DOHH2 (cell line): ENCODE measurements at regions not wholly inside any gene's neighbourhood (a gene's known extent, or its start where the extent isn't known, plus 50 kb on each side); places are given as distances from the start of the nearest gene placed in this dataset.

Experiments used
- EZH2phosphoT487 ChIP-seq: fragments of 200-600 bp; sonication (generic); IDR thresholded peaks from 2 replicates; pipeline ENCODE4 v1.6.1; 2017; ENCODE audit warnings: borderline replicate concordance, mild to moderate bottlenecking, antibody characterized with exemption, low read length, moderate library complexity, mixed read lengths
- TF ChIP-seq, protein P1 (sequence below): fragments of 200-600 bp; sonication (generic); IDR thresholded peaks from one replicate; pipeline ENCODE4 v1.5.1; 2014; ENCODE audit warnings: antibody characterized with exemption, mild to moderate bottlenecking, low read depth, low read length; ENCODE audit not compliant: poor library complexity, severe bottlenecking

DNA sequence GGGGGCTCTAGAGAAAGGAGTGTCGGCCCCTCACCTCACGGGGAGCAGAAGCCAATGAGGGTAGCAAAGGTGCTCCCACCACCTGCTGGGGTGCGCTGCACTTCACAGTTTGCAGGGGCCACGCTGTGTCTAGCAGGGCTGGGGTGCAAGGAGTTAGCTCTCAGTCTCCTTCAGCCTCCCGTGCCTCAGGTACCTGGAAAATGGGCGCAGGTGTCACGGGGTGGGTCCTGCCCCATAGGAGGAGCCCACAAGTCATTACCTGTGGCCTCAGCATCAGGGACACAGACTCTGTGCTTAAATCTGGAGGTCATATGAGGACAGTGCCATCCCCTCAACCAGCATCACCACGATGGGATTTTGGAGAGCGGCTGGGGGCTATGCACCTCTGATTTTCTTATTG is 326.7 kb downstream of the ADGRD1 start:
- TF ChIP-seq, protein P1, sequence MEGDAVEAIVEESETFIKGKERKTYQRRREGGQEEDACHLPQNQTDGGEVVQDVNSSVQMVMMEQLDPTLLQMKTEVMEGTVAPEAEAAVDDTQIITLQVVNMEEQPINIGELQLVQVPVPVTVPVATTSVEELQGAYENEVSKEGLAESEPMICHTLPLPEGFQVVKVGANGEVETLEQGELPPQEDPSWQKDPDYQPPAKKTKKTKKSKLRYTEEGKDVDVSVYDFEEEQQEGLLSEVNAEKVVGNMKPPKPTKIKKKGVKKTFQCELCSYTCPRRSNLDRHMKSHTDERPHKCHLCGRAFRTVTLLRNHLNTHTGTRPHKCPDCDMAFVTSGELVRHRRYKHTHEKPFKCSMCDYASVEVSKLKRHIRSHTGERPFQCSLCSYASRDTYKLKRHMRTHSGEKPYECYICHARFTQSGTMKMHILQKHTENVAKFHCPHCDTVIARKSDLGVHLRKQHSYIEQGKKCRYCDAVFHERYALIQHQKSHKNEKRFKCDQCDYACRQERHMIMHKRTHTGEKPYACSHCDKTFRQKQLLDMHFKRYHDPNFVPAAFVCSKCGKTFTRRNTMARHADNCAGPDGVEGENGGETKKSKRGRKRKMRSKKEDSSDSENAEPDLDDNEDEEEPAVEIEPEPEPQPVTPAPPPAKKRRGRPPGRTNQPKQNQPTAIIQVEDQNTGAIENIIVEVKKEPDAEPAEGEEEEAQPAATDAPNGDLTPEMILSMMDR = no peak
- no peak for TF ChIP-seq EZH2phosphoT487
